GM12878 (cell line): ENCODE measurements at regions not wholly inside any gene's neighbourhood (a gene's known extent, or its start where the extent isn't known, plus 50 kb on each side); places are given as distances from the start of the nearest gene placed in this dataset.

ENCODE experiments used
- ATF7 ChIP-seq: fragments of 450-650 bp; IDR thresholded peaks from 2 replicates; pipeline ENCODE4 v1.6.1; 2016; ENCODE audit warnings: low read depth, mild to moderate bottlenecking
- BHLHE40 ChIP-seq, 2 experiments: fragments of 450-650 bp in 1 of 2; IDR thresholded peaks; 2 replicates each; pipeline ENCODE4 v1.6.1; 2011 to 2017; ENCODE audit warnings: low read depth in 2 of 2, borderline replicate concordance in 1 of 2, improper control_type of control experiment in 1 of 2, low read length in 1 of 2, mild to moderate bottlenecking in 1 of 2
- CREB1 ChIP-seq: IDR thresholded peaks from 2 replicates; pipeline ENCODE4 v1.6.1; 2012; ENCODE audit warnings: low read depth, mild to moderate bottlenecking, inconsistent platforms
- E2F8 ChIP-seq: fragments of 450-650 bp; IDR thresholded peaks from 2 replicates; pipeline ENCODE4 v1.6.1; 2018; ENCODE audit warnings: mild to moderate bottlenecking, low read depth, moderate library complexity; ENCODE audit not compliant: partially characterized antibody
- EGR1 ChIP-seq, 2 experiments: IDR thresholded peaks; 1 replicate in 1 of 2; 2 replicates in 1 of 2; pipeline ENCODE4 v1.6.1; 2011 to 2012; ENCODE audit warnings: low read depth in 2 of 2, low read length in 2 of 2, borderline replicate concordance in 1 of 2, mild to moderate bottlenecking in 1 of 2, moderate library complexity in 1 of 2
- HCFC1 ChIP-seq: fragments of 150-350 bp; IDR thresholded peaks from 2 replicates; pipeline ENCODE4 v1.6.1; 2014; ENCODE audit warnings: low read length
- HDGF ChIP-seq: fragments of 450-650 bp; IDR thresholded peaks from 2 replicates; pipeline ENCODE4 v1.6.1; 2016; ENCODE audit warnings: antibody characterized with exemption
- IRF4 ChIP-seq: IDR thresholded peaks from 2 replicates; pipeline ENCODE4 v1.6.1; 2011; ENCODE audit warnings: low read depth, low read length
- KDM1A ChIP-seq: fragments of 200-600 bp; sonication (generic); IDR thresholded peaks from 2 replicates; pipeline ENCODE4 v1.6.1; 2016; ENCODE audit warnings: borderline replicate concordance
- KLF5 ChIP-seq: fragments of 450-650 bp; IDR thresholded peaks from 2 replicates; pipeline ENCODE4 v1.6.1; 2014; ENCODE audit warnings: mild to moderate bottlenecking; ENCODE audit not compliant: partially characterized antibody
- MAX ChIP-seq: IDR thresholded peaks from 2 replicates; pipeline ENCODE4 v1.6.1; 2012; ENCODE audit warnings: low read depth, low read length, improper control_type of control experiment
- MTA2 ChIP-seq: fragments of 450-650 bp; IDR thresholded peaks from 2 replicates; pipeline ENCODE4 v1.6.1; 2016; ENCODE audit warnings: low read depth, mild to moderate bottlenecking, moderate library complexity
- NFIC ChIP-seq: IDR thresholded peaks from 2 replicates; pipeline ENCODE4 v1.6.1; 2012; ENCODE audit warnings: low read depth, mild to moderate bottlenecking, inconsistent platforms, low read length, moderate library complexity
- NR2C2 ChIP-seq: IDR thresholded peaks from 2 replicates; pipeline ENCODE4 v1.6.1; 2011; ENCODE audit warnings: borderline replicate concordance, low read depth; ENCODE audit not compliant: control insufficient read depth, insufficient read length
- POLR2AphosphoS5 ChIP-seq: IDR thresholded peaks from 2 replicates; pipeline ENCODE4 v1.6.1; 2011; ENCODE audit warnings: mild to moderate bottlenecking, low read length, inconsistent platforms
- SIX5 ChIP-seq: IDR thresholded peaks from 2 replicates; pipeline ENCODE4 v1.6.1; 2011; ENCODE audit warnings: mild to moderate bottlenecking, low read depth, low read length, moderate library complexity; ENCODE audit not compliant: severe bottlenecking
- SMARCA5 ChIP-seq: fragments of 450-650 bp; IDR thresholded peaks from 2 replicates; pipeline ENCODE4 v1.6.1; 2017; ENCODE audit warnings: mild to moderate bottlenecking
- SREBF1 ChIP-seq: IDR thresholded peaks from 2 replicates; pipeline ENCODE4 v1.6.1; 2012; ENCODE audit warnings: mild to moderate bottlenecking, low read length
- SRF ChIP-seq, 2 experiments: IDR thresholded peaks; 2 replicates each; pipeline ENCODE4 v1.6.1; 2011; ENCODE audit warnings: low read depth in 2 of 2, low read length in 2 of 2, mild to moderate bottlenecking in 1 of 2, moderate library complexity in 1 of 2
- STAT1 ChIP-seq: fragments of 450-650 bp; conservative IDR thresholded peaks from 2 replicates; pipeline ENCODE4 v1.6.1; 2014; ENCODE audit warnings: antibody characterized with exemption, mild to moderate bottlenecking
- SUPT20H ChIP-seq: IDR thresholded peaks from 2 replicates; pipeline ENCODE4 v1.6.1; 2011; ENCODE audit warnings: low read depth, mild to moderate bottlenecking, low read length, moderate library complexity, borderline replicate concordance; ENCODE audit not compliant: control insufficient read depth
- TBL1XR1 ChIP-seq: IDR thresholded peaks from 2 replicates; pipeline ENCODE4 v1.6.1; 2012; ENCODE audit warnings: low read depth, low read length, improper control_type of control experiment
- TCF7 ChIP-seq: IDR thresholded peaks from 2 replicates; pipeline ENCODE4 v1.6.1; 2014; ENCODE audit warnings: antibody characterized with exemption, borderline replicate concordance
- YBX1 ChIP-seq: fragments of 450-650 bp; IDR thresholded peaks from 2 replicates; pipeline ENCODE4 v1.6.1; 2016; ENCODE audit warnings: antibody characterized with exemption
- ZNF622 ChIP-seq: fragments of 450-650 bp; IDR thresholded peaks from 2 replicates; pipeline ENCODE4 v1.6.1; 2017; ENCODE audit warnings: mild to moderate bottlenecking, inconsistent platforms
- ZNF687 ChIP-seq: fragments of 450-650 bp; IDR thresholded peaks from 2 replicates; pipeline ENCODE4 v1.6.1; 2017; ENCODE audit warnings: mild to moderate bottlenecking, moderate library complexity

GRCh38 chr2:8378016-8378810 lies 303.6 kb upstream of the ID2 start (continued):
- no peak for TF ChIP-seq E2F8
- TF ChIP-seq NR2C2: no peak
- no peak for TF ChIP-seq HDGF
- peak; percentile 65 for TF ChIP-seq ATF7
- no peak for TF ChIP-seq SREBF1
- TF ChIP-seq NFIC: peak; percentile 89
- TF ChIP-seq SIX5: no peak
- TF ChIP-seq SUPT20H: no peak
- no peak; the same call in 1 of the 2 replicates for TF ChIP-seq TCF7
- TF ChIP-seq POLR2AphosphoS5: no peak
- no peak for TF ChIP-seq YBX1
- TF ChIP-seq SMARCA5: no peak
- TF ChIP-seq IRF4: peak; percentile 76; the same call in 1 of the 2 replicates
- no peak for TF ChIP-seq TBL1XR1
- no peak for TF ChIP-seq SRF (IDR thresholded peaks at IDR 0.05; ENCODE audit: low read depth in 2 of 2, low read length in 2 of 2)
- TF ChIP-seq MTA2: peak; percentile 92
- no peak for TF ChIP-seq KLF5
- TF ChIP-seq MAX: no peak
- TF ChIP-seq CREB1: peak; percentile 37; the same call in 1 of the 2 replicates
- TF ChIP-seq ZNF687: no peak
- no peak for TF ChIP-seq ZNF622
- no peak for TF ChIP-seq KDM1A
- no peak for TF ChIP-seq EGR1 (IDR thresholded peaks at IDR 0.05; ENCODE audit: borderline replicate concordance in 1 of 2, low read depth in 2 of 2, low read length in 2 of 2)
- TF ChIP-seq STAT1: no peak
- peak; percentile 4 to 51; a peak in 1 of 4 replicates for TF ChIP-seq BHLHE40 (IDR thresholded peaks at IDR 0.05; ENCODE audit: borderline replicate concordance in 1 of 2, low read depth in 2 of 2, low read length in 1 of 2)
- no peak for TF ChIP-seq HCFC1
